ENCODE measurements at regions not wholly inside any gene's neighbourhood (a gene's known extent, or its start where the extent isn't known, plus 50 kb on each side); places are given as distances from the start of the nearest gene placed in this dataset.

DNA sequence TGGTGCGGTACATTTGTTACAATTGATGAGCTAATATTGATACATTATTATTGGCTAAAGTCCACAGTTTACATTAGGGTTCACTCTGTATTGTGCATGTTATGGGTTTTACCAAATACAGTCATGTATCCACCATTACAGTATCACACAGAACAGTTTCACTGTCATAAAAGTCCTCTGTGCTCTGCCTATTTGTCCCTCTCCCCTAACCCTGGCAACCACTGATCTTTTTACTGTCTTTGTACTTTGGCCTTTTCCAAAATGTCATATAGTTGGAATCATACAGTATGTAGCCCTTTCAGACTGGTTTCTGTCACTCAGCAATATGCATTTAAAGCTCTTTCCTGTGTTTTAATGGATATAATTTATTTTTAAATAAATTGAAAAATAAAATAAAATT, 83.1 kb upstream of the SLC4A7 start:
- H3K4me3 ChIP-seq (ENCODE audit: low read depth, low read length) = no peak overlapping the region
- no peak for DNase-seq (ENCODE audit: low read depth)
- TF ChIP-seq, protein P1, sequence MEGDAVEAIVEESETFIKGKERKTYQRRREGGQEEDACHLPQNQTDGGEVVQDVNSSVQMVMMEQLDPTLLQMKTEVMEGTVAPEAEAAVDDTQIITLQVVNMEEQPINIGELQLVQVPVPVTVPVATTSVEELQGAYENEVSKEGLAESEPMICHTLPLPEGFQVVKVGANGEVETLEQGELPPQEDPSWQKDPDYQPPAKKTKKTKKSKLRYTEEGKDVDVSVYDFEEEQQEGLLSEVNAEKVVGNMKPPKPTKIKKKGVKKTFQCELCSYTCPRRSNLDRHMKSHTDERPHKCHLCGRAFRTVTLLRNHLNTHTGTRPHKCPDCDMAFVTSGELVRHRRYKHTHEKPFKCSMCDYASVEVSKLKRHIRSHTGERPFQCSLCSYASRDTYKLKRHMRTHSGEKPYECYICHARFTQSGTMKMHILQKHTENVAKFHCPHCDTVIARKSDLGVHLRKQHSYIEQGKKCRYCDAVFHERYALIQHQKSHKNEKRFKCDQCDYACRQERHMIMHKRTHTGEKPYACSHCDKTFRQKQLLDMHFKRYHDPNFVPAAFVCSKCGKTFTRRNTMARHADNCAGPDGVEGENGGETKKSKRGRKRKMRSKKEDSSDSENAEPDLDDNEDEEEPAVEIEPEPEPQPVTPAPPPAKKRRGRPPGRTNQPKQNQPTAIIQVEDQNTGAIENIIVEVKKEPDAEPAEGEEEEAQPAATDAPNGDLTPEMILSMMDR (IDR thresholded peaks at IDR 0.05; ENCODE audit: insufficient read depth, low read depth, low read length) = no peak
- H3K27me3 ChIP-seq (ENCODE audit: control insufficient read depth, insufficient read depth, low read length) = no peaks in the 10 kb centered on the region
- H3K36me3 ChIP-seq (ENCODE audit: control insufficient read depth, insufficient read depth, low read length) = no peaks in the 10 kb centered on the region
- ChIA-PET CTCF (no interaction called here), POLR2A (no interaction called here)

DNA sequence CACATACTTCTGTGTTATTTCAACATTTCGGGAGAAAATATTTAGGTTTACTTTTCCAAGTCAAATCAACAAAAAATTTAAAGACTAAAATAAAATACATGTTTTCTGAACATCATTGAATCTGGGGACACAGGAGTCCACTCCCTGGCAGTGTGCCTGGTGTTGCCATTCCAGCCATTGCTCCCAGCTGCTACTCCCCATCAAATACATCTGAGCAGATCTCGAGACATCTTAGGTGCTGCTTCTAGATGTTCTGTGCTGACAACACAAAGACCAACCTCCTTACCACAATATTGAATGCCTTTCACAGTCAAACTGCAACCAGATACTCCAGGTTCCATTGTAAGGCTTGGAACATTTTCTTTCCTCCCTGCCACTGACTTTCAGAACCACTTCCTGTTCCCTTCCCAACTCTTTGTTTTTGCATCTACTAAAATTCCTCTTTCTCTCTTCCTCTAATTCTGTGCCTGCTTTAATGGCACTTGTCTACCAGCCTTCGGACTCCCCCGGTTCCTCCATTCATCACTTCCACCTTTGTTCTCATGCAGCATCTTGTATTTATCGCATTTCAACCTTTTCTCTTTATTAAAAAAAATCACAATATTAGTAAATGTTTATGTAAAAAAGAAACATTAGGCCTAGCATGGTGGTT, 81.1 kb upstream of the SLC4A7 start:
- ChIA-PET CTCF (no interaction called here), POLR2A (no interaction called here)
- no peaks in the 10 kb centered on the region for H3K36me3 ChIP-seq (ENCODE audit: control insufficient read depth, insufficient read depth, low read length)
- no peaks in the 10 kb centered on the region for H3K27me3 ChIP-seq (ENCODE audit: control insufficient read depth, insufficient read depth, low read length)
- TF ChIP-seq, protein P1 (IDR thresholded peaks at IDR 0.05; ENCODE audit: insufficient read depth, low read depth, low read length) = no peak
- no peak for DNase-seq (ENCODE audit: low read depth)
- H3K4me3 ChIP-seq (ENCODE audit: low read depth, low read length) = no peak overlapping the region

GRCh38 chr3:27561576-27561975, 77.4 kb upstream of the SLC4A7 start:
- no peak overlapping the region for H3K4me3 ChIP-seq (ENCODE audit: low read depth, low read length)
- ChIA-PET CTCF (no interaction called here), POLR2A (no interaction called here)
- no peaks in the 10 kb centered on the region for H3K27me3 ChIP-seq (ENCODE audit: control insufficient read depth, insufficient read depth, low read length)
- no peak for DNase-seq (ENCODE audit: low read depth)
- no peaks in the 10 kb centered on the region for H3K36me3 ChIP-seq (ENCODE audit: control insufficient read depth, insufficient read depth, low read length)
- TF ChIP-seq, protein P1 (IDR thresholded peaks at IDR 0.05; ENCODE audit: insufficient read depth, low read depth, low read length) = no peak

DNA sequence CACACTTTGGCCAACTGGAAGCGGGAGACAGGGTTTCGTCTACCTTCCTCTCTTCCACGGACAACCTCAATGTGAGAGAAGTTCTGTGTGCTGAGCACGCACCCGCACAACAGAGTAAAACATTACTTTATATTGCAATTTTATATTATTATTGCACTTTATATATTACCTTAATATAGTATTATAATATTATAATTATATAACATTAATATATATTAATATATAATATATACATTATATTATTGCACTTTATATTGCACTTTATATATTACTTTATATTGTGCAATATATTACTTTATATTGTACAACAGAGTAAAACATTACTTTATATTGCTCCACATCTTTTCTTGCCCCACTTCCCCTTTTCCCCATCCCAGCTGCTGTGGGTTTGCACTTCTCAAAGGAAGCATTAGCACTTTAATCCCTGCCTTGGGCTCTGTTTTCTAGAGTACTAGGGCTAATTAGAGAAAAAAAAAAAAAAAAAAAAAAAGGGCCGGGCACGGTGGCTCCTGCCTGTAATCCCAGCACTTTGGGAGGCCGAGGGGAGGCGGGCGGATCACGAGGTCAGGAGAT, 76.4 kb upstream of the SLC4A7 start:
- Histone ChIP-seq H3K27me3 (ENCODE audit: control insufficient read depth, insufficient read depth, low read length) (no peaks in the 10 kb centered on the region), H3K36me3 (ENCODE audit: control insufficient read depth, insufficient read depth, low read length) (no peaks in the 10 kb centered on the region), H3K4me3 (ENCODE audit: low read depth, low read length) (no peak overlapping the region)
- ChIA-PET POLR2A (no interaction called here), CTCF (no interaction called here)
- DNase-seq (ENCODE audit: low read depth) = no peak
- TF ChIP-seq, protein P1 (IDR thresholded peaks at IDR 0.05; ENCODE audit: insufficient read depth, low read depth, low read length) = no peak

DNA sequence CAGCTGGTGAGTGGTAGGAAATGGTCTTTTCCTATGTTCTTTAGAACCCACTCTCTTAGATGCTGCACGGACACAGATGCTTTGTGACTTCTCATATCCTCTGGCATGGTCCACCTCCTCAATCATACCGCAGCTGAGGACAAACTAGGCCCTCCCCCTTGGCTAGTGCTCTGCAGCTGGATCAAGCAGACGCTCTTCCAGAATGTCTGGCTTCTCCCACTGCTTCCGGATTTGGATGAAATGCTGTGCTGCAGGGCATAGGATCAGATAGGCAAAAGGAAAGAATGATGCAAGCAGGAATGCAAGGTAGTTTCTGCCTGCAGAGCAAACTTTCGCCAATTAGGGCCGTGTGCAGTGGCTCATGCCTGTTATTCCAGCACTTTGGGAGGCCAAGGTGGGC, 75.7 kb upstream of the SLC4A7 start:
- peak; percentile 57 for DNase-seq (ENCODE audit: low read depth)
- no peak overlapping the region for H3K4me3 ChIP-seq (ENCODE audit: low read depth, low read length)
- ChIA-PET CTCF (interaction anchor here (0.6 to 1.1 kb wide), 2 partner anchors 24 to 85 kb away, joined by 3 read pairs; no protein-coding TSS in a partner anchor), POLR2A (no interaction called here)
- no peaks in the 10 kb centered on the region for H3K27me3 ChIP-seq (ENCODE audit: control insufficient read depth, insufficient read depth, low read length)
- TF ChIP-seq, protein P1 (IDR thresholded peaks at IDR 0.05; ENCODE audit: insufficient read depth, low read depth, low read length) = no peak
- H3K36me3 ChIP-seq (ENCODE audit: control insufficient read depth, insufficient read depth, low read length) = no peaks in the 10 kb centered on the region
